ENCODE measurements at regions not wholly inside any gene's neighbourhood (a gene's known extent, or its start where the extent isn't known, plus 50 kb on each side); places are given as distances from the start of the nearest gene placed in this dataset.

DNA sequence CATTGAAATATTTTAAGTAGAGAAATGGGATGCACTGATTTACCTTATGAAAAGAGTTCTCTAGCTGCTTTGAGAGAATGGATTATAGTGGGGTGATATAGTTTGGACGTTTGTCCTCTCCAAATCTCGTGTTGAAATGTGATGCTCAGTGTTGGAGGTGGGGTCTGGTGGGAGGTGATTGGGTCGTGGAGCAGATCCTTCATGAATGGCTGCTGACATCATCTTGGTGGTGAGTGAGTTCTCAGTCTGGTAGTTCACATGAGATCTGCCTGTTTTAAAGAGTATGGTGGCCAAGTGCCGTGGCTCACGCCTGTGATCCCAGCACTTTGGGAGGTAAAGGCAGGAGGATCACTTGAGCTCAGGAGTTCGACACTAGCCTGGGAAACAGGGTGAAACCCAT is 58.7 kb upstream of the SH3RF3 start:
- no peak for DNase-seq (ENCODE audit: low spot score)

DNA sequence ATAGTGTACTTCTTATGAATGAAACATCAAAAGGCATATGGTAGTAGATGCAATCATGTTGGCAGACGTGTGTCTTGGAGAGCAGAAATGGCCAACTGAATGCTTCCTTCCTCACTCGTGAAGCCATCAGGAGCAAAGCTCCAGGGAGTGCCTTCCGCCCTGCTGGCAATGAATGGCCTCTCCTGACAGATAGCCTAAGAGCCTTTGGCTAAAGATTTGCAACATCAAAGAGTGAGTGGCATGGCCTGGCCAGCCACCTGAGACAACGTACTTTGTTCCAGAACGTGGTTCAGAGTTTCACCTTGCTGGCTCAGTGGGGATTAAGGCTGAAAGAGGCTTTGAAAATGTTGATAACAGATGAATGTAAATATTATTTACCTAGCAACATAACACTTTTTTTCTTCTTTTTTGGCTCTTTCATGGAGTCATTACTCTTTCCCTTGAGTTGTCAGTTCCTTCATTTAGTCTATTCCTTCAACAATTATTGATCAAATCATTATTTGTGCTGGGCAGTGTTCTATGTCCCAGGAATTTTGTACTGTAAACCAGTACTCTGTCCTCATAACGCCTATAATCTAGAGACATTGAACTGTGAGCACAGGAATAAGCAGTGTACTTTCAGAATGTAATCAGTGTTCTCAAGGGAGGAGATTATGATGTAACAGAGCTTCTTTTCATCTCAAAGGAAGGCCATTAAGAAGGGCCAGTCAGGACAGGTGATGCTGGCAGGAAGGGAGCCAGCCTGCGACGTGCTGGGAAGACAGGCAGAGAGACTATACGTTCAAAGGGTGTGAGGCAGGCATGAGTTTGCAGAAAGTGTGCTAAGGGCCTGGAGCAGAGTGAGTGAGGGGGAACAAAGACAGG is 59.4 kb upstream of the SH3RF3 start:
- peak; percentile 55 for DNase-seq (ENCODE audit: low spot score)

DNA sequence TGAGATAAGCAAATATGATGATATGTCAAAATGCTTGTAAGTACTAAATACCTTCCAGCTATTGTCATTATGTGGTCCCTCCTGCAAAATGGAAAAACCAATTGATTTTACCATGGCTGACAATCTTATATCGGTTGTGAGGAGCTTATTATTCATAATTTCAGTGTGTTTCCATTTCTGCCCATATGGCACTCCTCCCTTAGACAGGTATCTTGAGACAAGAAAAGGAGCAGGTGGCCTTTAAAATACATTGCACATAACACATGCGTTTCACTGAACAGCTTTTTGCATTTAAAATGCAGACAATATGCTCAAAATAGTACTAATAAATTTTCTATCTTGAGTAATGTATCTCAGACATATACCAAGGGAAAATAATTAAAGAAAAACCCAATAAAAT is 60.2 kb upstream of the SH3RF3 start:
- DNase-seq (ENCODE audit: low spot score) = no peak

DNA sequence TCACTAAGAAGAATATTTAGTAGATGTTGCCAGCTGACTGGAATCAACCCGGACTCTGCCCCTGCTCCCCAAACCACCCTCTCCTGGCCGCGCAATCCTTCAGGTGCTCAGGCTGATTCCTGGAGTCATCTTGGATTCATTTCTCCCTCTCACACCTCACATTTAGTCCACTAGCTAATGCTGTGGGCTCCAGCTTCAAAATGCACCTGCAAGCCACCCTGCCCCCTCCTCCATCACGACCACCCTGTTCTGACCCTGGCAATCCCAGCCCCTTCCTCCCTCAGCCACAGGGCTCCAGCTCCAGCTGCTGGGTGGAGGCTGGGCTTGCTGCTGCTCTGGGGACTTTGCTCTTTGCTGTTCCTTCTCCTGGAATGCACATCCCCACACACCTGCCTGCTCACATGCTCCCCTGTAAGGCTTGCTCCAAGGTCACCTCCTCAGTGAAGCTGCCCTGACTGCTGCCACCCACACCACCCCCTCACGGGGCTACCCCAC is 61.3 kb upstream of the SH3RF3 start:
- no peak for DNase-seq (ENCODE audit: low spot score)

DNA sequence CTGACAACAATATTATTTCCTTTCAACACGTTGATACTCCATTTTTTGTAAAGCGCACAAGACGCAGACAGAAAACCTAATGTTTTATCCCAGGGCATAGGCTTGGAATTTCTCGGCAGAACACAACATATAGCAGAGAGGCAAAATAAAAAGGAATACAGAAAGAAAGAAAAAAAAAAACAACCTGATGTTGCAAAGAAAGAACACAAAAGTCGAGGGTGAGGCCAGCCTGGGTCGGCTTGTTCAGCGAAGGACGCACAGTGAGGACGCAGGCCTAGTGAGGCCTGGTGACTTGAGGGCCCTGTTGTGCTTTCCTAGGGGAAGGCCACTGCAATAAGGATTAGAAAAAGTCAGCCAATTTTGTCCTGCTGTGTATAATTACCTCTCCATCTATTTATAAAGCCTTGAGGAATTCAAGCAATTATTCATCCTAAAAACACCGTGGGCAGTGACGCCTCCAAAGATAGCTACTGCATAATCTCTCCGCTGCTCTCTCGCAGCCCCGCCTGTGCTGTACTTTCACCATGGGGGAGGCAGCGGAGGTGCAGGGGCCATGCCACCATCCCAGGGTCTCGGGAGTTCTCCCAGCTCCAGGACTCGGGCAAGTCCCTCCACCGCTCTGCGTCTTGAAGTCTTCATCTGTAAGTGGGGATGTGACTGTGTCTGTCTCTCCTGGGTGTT is 61.9 kb upstream of the SH3RF3 start:
- no peak for DNase-seq (ENCODE audit: low spot score)

DNA sequence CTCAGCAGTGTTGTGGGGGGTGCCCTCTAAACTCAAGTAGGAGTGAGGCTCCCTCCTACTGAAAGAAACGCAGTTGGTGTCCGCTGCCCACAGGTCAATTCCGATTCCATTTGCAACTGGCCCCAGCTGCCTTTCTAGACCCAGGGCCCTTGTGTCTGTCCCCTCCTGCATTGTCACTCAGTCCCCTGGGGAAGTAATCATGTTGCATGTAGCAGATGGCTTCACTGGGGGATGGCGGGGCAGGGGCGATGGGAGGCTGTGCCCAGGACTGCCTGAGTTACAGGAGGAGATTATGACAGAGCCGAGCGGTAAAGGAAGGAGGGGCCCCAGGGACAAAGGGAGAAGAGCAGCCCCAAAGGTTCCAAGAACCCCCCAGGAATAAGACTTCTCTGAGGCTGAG is 62.5 kb upstream of the SH3RF3 start:
- DNase-seq (ENCODE audit: low spot score) = peak; percentile 87

DNA sequence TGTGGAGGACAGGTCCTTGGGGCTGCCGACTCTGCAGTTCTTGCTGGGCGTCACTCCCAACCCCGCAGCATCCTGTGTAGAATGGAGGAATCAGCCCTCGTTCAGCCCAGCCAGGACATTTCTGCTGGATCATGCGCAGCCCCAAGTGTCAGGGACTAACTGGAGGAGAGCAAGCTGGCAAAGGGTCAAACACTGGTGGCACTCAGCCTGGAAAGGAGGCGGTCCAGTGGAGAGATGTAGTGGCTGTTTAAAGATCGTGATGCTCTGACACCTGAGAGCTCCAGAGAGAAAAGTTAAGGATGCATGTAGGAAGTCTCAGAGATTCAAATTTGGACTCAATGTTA is 63.6 kb upstream of the SH3RF3 start:
- DNase-seq (ENCODE audit: low spot score) = no peak

DNA sequence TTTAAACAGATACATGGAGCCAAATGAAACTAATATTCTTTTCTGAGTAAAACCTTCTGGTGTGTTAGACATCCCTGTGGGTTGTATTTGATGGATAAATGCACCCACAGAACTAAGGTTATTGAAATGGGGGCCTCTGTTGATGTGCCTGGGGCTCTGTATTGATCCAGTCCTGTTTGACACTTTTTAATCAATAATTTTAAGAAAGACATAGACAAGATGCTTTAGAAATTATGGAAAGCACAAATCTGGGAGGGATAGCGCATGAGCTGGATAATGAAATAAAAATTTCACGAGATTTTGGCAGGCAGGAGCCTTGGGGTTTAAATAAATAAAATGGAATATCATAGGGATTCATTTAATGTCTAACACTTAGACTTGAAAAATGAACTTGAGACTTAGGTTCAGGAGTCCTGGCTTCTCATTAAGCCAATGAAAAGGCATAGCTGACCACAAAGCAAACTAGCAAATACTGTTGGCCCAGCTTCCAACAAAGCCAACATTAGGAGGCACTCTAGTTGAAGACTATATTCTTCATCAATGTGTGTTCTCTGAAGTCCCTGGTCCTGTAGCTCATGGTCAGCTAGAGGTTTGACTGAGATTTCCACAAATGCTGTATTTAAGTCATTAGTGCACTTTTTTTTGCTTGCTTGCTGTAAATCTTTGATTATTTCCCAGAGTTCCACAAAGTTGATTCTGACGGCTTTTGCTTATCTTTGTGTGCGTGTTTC is 64.2 kb upstream of the SH3RF3 start:
- DNase-seq (ENCODE audit: low spot score) = no peak

- DNase-seq (ENCODE audit: low spot score) = no peak
Measured at GRCh38 chr2:109062859-109063700, 65.9 kb upstream of the SH3RF3 start.

GRCh38 chr2:109062145-109062858 is 66.7 kb upstream of the SH3RF3 start:
- DNase-seq (ENCODE audit: low spot score) = no peak

DNA sequence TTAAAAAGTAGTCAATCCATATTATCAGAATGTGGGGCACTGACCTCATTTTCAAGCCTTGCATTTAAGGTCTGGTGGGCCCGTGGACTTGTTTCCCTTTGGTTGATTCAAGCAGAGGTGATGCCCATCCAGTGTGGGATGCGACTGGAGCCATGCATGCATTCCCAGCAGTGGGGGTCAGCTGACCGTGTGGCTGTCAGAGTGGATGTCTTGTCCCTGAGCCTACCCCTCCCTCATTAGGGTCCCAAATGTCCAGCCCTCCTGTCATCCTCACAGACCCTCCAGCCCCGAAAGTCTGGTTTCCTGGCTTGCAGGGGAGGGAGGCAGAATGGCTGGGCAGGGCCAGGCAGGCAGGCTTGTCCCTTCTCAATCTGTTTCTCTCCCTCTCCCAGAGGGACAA is 67.3 kb upstream of the SH3RF3 start:
- DNase-seq (ENCODE audit: low spot score) = no peak

DNA sequence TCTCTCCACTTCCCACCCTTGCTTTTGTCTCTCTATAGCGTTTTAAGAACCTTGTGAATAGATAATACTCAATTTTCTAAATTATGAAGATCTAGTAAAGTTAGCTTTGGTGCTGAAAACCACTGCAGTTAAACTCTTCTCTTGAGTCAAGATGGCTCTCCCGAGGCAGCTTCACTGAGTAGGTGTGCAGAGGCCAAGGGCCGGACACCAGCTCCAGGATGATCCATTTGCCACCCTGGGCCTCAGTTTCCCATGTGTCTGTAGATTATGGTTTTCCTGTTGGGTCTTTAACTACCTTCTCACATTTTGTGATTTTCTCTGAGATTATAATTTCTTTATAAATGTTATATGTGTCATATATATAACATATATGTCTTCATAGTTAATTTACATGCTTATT is 68.5 kb upstream of the SH3RF3 start:
- no peak for DNase-seq (ENCODE audit: low spot score)

DNA sequence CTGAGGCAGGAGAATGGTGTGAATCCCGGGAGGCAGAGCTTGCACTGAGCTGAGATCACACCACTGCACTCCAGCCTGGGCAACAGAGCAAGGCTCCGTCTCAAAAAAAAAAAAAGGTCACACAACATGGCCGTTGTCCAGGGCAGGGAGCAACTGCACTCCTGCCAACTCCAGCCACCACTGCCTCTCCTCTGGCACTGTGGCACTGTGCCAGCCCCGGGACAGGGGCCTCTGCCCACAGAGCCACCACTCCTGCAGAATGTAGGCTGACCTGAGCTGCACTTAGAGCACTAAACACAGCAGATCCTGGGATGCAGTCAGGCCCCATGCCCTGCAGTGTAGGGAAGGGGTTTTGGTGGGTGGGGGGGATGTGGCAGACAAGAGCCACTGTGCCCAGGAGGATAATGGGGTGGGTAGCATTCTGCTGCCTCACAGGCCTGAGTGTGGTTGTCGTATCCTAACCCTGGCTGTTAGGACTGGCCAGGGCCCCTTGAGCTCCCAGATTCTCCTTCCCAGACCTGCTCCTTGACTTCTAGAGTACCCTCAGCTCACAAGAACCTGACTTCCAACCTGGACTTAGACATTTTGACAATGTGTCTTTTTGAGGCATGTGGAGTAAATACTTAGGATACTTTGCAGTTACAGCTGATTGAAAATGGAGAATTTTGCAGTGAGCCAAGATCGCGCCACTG is 69.4 kb upstream of the SH3RF3 start:
- no peak for DNase-seq (ENCODE audit: low spot score)

DNA sequence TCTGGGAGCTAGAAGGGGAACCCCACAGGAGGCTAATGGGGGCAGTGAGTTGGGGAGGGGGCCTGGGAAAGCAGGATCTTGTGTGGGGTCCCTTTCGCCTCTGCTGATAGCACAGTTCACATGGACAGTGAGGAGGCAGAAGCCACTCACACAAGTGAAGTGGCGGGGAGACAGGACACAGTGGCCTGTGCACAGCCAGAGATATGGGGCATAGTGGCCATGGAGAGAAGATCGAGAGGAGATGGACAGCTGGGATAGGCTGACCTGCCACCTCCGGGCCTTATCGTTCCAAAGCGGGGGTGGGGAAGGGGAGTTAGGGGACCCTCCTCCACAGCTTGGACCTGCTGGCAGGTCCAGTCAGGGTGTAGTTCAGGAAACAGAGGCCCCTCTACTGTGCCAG is 69.8 kb upstream of the EDAR start:
- no peak for DNase-seq (ENCODE audit: low spot score)

GRCh38 chr2:109058191-109058632 is 69.2 kb upstream of the EDAR start:
- DNase-seq (ENCODE audit: low spot score) = peak; percentile 71

GRCh38 chr2:109057686-109058085 is 68.7 kb upstream of the EDAR start:
- DNase-seq (ENCODE audit: low spot score) = peak; percentile 63

DNA sequence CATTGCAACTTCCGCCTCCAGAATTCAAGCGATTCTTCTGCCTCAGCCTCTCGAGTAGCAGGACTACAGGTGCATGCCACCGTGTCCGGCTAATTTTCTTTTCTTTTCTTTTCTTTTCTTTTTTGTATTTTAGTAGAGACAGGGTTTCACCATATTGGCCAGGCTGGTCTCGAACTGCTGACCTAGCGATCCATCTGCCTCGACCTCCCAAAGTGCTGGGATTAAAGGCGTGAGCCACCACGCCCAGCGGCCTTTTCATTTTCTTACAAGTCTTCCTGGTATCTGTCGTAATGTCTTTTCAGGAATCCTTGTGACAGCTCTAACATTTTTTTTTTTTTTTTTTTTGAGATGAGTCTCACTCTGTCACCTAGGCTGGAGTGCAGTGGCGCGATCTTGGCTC is 66.4 kb upstream of the EDAR start:
- DNase-seq (ENCODE audit: low spot score) = no peak

GRCh38 chr2:109054865-109055264 is 65.8 kb upstream of the EDAR start:
- no peak for DNase-seq (ENCODE audit: low spot score)

DNA sequence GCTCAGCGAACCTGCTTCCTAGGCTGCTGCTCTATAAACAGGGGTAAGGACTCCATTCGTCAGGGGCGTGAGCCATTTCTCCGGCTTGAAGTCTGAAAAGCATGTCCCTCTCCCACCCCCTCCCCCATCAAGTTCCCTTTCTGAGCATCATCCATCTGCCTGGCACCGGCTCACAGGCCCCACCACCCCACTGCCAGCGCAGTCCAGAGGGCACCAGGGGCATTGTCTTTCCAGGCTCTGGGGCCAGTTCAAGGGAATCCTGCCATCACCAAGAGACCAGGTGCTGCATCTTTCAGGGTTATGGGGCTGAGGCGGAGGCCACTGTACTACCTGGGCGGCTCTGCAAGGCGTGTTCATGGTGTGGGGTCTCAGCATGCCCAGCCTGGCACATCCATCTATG is 64.7 kb upstream of the EDAR start:
- no peak for DNase-seq (ENCODE audit: low spot score)

DNA sequence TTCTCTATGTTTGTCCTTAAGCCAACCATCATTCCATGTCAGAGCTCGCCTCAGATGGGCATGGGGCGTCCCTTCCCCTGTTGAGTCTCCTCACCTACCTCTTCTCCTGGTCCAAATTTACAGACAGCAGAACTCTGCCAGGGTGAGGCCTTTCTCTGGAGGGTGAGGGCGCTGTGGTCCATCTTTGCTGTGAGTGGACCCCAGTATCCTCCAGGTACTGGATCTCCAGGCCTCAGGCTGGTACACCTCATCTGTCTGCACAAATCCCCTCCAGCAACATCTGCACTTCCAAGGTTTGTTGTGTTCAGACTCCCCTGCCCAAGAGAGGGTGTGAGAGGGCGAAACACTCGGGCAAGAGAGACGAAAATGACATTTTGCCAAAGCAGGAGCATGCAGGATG is 63.9 kb upstream of the EDAR start:
- DNase-seq (ENCODE audit: low spot score) = no peak

DNA sequence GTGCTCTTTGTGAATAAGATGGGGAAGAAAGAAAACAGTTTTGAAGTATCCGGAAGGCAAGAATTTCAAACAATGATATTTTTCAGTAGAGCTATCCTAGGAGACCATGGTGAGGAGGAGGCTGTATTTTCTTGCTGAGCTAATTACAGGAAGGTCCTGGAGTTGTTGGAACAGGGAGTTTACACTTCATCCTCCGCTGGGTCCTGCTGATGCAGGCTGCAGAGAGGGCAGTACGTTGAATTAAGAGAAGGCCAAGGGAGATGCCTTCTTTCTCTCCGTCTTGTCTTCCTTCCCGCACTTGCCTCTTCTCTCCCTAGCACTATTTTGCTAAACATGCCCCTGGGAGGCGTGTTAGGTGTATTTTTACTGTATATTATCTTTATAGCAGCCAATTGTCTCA is 60.0 kb upstream of the EDAR start:
- no peak for DNase-seq (ENCODE audit: low spot score)
